ENCODE measurements at regions not wholly inside any gene's neighbourhood (a gene's known extent, or its start where the extent isn't known, plus 50 kb on each side); places are given as distances from the start of the nearest gene placed in this dataset.

DNA sequence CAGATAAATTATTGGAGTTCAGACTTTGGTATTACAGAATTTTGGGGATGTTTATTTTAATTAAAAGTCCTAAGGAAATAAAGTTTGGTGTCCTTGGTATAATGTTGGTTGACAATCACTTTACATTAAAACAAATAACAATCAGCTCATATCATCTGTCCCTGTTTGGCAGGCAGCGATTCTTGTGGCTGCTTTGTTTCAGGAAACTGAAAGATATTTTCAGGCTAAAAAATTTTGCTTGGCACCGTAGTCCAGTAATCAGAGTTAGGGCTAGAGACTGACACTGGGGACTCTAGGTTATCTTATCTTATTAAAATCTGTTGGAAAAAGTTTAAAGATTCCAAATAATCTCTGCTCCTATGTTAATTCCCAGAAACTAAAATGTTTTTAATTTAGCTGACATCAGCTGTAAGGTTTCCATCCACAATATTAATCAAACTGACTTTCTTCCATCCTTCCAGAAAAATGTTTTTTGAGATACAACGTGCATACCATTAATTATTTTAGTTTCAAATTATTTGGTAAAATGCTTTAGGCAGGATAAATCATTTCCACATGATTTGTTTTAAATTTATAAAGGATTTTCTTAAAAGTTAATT lies 97.6 kb downstream of the ZIC5 start:
- Histone ChIP-seq H3K27ac (ENCODE audit: low read depth in 2 of 2, low read length in 1 of 2) (no peak overlapping the region), H3K4me1 (ENCODE audit: control insufficient read depth in 2 of 2, insufficient read depth in 2 of 2, low read length in 1 of 2) (no peaks in the 10 kb centered on the region), H3K36me3 (ENCODE audit: control insufficient read depth in 2 of 2, insufficient read depth in 2 of 2, low read length in 1 of 2) (no peaks in the 10 kb centered on the region), H3K9me3 (ENCODE audit: control insufficient read depth in 2 of 2, insufficient read depth in 1 of 2, low read depth in 1 of 2, low read length in 1 of 2) (no peaks in the 10 kb centered on the region), H3K27me3 (ENCODE audit: control insufficient read depth in 1 of 2, insufficient read depth in 2 of 2, low read length in 2 of 2) (no peaks in the 10 kb centered on the region), H3K4me3 (ENCODE audit: low read depth in 1 of 2, low read length in 2 of 2) (no peak overlapping the region)
- 72 to 78% methylated on average over 3 of the region's 3 CpGs for WGBS, 2 donors

DNA sequence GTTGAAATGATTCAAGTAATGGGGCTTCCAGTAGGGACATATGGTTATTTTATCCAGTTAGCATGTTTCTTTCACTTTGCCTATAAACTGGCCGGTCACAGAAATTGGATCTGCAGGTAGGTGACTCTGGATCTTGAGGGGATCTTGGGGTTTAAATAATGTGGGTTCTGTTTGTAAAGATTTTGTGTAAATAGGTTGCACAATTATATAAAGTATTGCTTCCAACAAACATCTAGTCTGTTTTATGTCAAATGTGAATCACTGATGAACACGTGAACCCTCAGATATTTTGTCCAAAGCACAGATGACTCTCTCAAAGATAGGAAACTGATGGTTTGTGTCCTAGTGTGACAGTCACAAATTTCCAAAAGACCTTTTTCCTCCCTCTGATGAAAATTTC lies 98.4 kb downstream of the ZIC5 start:
- Histone ChIP-seq H3K27me3 (ENCODE audit: control insufficient read depth in 1 of 2, insufficient read depth in 2 of 2, low read length in 2 of 2) (no peaks in the 10 kb centered on the region), H3K27ac (ENCODE audit: low read depth in 2 of 2, low read length in 1 of 2) (no peak overlapping the region), H3K36me3 (ENCODE audit: control insufficient read depth in 2 of 2, insufficient read depth in 2 of 2, low read length in 1 of 2) (no peaks in the 10 kb centered on the region), H3K4me1 (ENCODE audit: control insufficient read depth in 2 of 2, insufficient read depth in 2 of 2, low read length in 1 of 2) (no peaks in the 10 kb centered on the region), H3K4me3 (ENCODE audit: low read depth in 1 of 2, low read length in 2 of 2) (no peak overlapping the region), H3K9me3 (ENCODE audit: control insufficient read depth in 2 of 2, insufficient read depth in 1 of 2, low read depth in 1 of 2, low read length in 1 of 2) (no peaks in the 10 kb centered on the region)
- WGBS, 2 donors = 91 to 97% methylated on average over 2 of the region's 2 CpGs

DNA sequence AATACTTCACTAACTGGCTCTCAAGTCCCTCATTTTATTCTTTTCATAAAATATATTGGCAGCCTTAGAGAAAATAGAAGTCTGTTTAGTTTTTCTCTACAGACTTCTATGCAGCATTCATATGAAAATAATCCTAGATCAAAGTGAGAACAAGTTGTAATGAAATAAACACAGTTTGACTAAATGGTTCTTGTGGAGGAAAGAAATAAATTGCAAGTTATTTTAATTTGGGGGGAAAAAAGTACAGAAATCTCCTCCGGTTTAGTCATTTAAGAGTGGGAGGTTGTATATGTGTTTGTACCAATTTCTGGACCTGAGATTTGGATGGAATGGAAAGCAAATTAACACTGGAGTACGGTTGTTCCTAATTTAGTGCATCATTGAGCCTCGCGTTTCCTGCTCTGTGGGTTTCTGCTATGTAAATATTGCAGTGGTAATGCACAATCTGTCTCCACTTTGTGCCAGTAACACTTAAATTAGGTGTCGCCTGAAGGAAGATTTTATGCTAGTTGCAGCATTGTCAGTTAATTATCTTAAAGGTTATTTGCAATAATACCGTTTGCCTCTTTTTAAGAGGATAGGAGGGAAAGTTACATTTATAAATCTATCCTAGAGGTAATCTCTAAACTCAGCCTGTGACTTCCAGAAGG lies 100.2 kb downstream of the ZIC5 start:
- 34 to 51% methylated on average over 6 of the region's 6 CpGs for WGBS, 2 donors
- H3K27me3 ChIP-seq (ENCODE audit: control insufficient read depth in 1 of 2, insufficient read depth in 2 of 2, low read length in 2 of 2) = no peaks in the 10 kb centered on the region

DNA sequence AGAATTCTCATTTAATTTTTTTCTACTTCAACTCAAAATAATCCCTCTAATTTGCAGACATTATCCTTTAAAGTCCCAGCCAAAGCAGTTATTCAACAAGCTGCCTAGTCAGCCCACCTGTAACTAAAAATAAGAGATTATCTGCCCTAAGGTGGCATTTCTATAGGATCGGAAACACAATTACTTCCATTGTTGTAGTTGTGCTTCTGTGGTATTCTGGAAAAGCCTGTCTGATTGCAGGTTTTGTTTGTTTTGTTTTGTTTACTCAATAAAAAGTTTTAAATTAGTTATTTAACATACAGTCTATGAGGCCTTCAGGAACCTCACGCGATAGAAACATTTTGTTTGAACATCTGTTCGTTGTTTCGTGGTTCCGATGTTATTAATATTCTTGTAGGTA lies 101.0 kb downstream of the ZIC5 start:
- Histone ChIP-seq H3K4me1 (ENCODE audit: control insufficient read depth in 2 of 2, insufficient read depth in 2 of 2, low read length in 1 of 2) (no peaks in the 10 kb centered on the region), H3K27me3 (ENCODE audit: control insufficient read depth in 1 of 2, insufficient read depth in 2 of 2, low read length in 2 of 2) (no peaks in the 10 kb centered on the region), H3K9me3 (ENCODE audit: control insufficient read depth in 2 of 2, insufficient read depth in 1 of 2, low read depth in 1 of 2, low read length in 1 of 2) (no peaks in the 10 kb centered on the region), H3K4me3 (ENCODE audit: low read depth in 1 of 2, low read length in 2 of 2) (no peak overlapping the region), H3K27ac (ENCODE audit: low read depth in 2 of 2, low read length in 1 of 2) (no peak overlapping the region), H3K36me3 (ENCODE audit: control insufficient read depth in 2 of 2, insufficient read depth in 2 of 2, low read length in 1 of 2) (no peaks in the 10 kb centered on the region)
- WGBS, 2 donors = 85 to 95% methylated on average over 6 of the region's 6 CpGs

More for the DNA sequence above, 100.2 kb downstream of the ZIC5 start:
- H3K36me3 ChIP-seq (ENCODE audit: control insufficient read depth in 2 of 2, insufficient read depth in 2 of 2, low read length in 1 of 2) = no peaks in the 10 kb centered on the region
- H3K4me3 ChIP-seq (ENCODE audit: low read depth in 1 of 2, low read length in 2 of 2) = no peak overlapping the region
- H3K4me1 ChIP-seq (ENCODE audit: control insufficient read depth in 2 of 2, insufficient read depth in 2 of 2, low read length in 1 of 2) = no peaks in the 10 kb centered on the region
- no peak overlapping the region for H3K27ac ChIP-seq (ENCODE audit: low read depth in 2 of 2, low read length in 1 of 2)
- H3K9me3 ChIP-seq (ENCODE audit: control insufficient read depth in 2 of 2, insufficient read depth in 1 of 2, low read depth in 1 of 2, low read length in 1 of 2) = no peaks in the 10 kb centered on the region

DNA sequence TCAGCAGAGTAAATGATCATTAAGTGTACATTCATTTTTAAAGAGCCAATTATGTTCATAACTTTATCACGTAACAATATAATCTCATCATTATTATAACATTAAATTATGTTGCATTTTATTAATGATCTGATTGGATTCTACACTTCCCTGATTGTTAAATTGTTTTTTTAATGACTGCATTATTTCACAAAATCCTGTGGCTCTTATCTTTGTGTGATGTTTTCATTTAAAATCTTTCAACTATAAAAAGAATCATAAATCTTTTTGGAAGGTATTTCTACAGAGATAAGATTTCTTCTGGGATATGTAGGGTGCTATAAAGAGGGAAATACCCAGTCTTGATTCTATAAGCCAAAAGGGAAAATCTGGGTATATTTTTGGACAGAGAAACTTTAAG lies 101.7 kb downstream of the ZIC5 start:
- WGBS, 2 donors = 92 to 93% methylated on average over 1 of the region's 1 CpG
- H3K9me3 ChIP-seq (ENCODE audit: control insufficient read depth in 2 of 2, insufficient read depth in 1 of 2, low read depth in 1 of 2, low read length in 1 of 2) = no peaks in the 10 kb centered on the region
- H3K4me3 ChIP-seq (ENCODE audit: low read depth in 1 of 2, low read length in 2 of 2) = no peak overlapping the region
- no peaks in the 10 kb centered on the region for H3K27me3 ChIP-seq (ENCODE audit: control insufficient read depth in 1 of 2, insufficient read depth in 2 of 2, low read length in 2 of 2)
- no peaks in the 10 kb centered on the region for H3K4me1 ChIP-seq (ENCODE audit: control insufficient read depth in 2 of 2, insufficient read depth in 2 of 2, low read length in 1 of 2)
- no peaks in the 10 kb centered on the region for H3K36me3 ChIP-seq (ENCODE audit: control insufficient read depth in 2 of 2, insufficient read depth in 2 of 2, low read length in 1 of 2)
- H3K27ac ChIP-seq (ENCODE audit: low read depth in 2 of 2, low read length in 1 of 2) = no peak overlapping the region

- H3K36me3 ChIP-seq (ENCODE audit: control insufficient read depth in 2 of 2, insufficient read depth in 2 of 2, low read length in 1 of 2) = no peaks in the 10 kb centered on the region
- 91 to 94% methylated on average over 3 of the region's 3 CpGs for WGBS, 2 donors
These were observed 102.8 kb downstream of the ZIC5 start for GRCh38 chr13:99868767-99869166.

DNA sequence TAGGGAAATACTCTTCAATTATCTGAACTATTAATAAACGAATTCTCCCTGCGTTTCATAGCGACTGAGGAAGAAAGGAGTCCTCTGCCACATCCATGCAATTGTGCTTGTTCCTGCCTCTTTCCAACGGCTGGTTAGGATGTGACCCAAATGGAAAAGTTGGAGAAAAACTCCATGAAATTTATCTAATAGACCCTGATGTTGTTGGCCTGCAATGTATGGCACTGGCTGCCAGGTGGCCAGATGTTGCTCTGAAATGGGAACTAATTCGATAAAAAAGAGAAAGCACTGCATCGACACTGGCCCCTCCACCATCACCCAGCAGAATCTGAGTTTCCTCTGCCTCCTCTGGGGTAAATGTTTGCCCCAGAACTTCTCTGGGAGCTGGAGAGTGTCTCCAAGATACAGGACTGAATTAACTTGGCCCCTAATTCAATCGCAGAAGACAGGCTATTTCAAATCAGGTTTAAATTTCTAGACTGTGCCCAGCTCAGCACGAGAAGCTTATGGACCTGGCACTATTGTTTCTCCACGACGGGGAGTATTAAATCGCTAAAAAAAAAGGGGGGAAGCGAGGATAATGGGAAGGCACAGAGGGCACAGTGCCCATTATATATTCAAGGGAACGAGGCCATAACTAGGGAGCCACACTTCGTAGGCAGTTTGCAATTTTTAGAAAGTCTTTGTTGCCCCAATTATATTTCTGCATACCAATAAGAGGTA lies 103.9 kb downstream of the ZIC5 start:
- H3K4me3 ChIP-seq (ENCODE audit: low read depth in 1 of 2, low read length in 2 of 2) = no peak overlapping the region
- H3K27me3 ChIP-seq (ENCODE audit: control insufficient read depth in 1 of 2, insufficient read depth in 2 of 2, low read length in 2 of 2) = no peaks in the 10 kb centered on the region
- H3K36me3 ChIP-seq (ENCODE audit: control insufficient read depth in 2 of 2, insufficient read depth in 2 of 2, low read length in 1 of 2) = no peaks in the 10 kb centered on the region
- no peaks in the 10 kb centered on the region for H3K4me1 ChIP-seq (ENCODE audit: control insufficient read depth in 2 of 2, insufficient read depth in 2 of 2, low read length in 1 of 2)
- no peak overlapping the region for H3K27ac ChIP-seq (ENCODE audit: low read depth in 2 of 2, low read length in 1 of 2)
- H3K9me3 ChIP-seq (ENCODE audit: control insufficient read depth in 2 of 2, insufficient read depth in 1 of 2, low read depth in 1 of 2, low read length in 1 of 2) = no peaks in the 10 kb centered on the region
- WGBS, 2 donors = 92 to 93% methylated on average over 14 of the region's 14 CpGs

More at GRCh38 chr13:99868767-99869166, 102.8 kb downstream of the ZIC5 start:
- Histone ChIP-seq H3K4me3 (ENCODE audit: low read depth in 1 of 2, low read length in 2 of 2) (no peak overlapping the region), H3K27me3 (ENCODE audit: control insufficient read depth in 1 of 2, insufficient read depth in 2 of 2, low read length in 2 of 2) (no peaks in the 10 kb centered on the region), H3K27ac (ENCODE audit: low read depth in 2 of 2, low read length in 1 of 2) (no peak overlapping the region), H3K9me3 (ENCODE audit: control insufficient read depth in 2 of 2, insufficient read depth in 1 of 2, low read depth in 1 of 2, low read length in 1 of 2) (no peaks in the 10 kb centered on the region), H3K4me1 (ENCODE audit: control insufficient read depth in 2 of 2, insufficient read depth in 2 of 2, low read length in 1 of 2) (no peaks in the 10 kb centered on the region)

GRCh38 chr13:99866781-99867180 lies 104.8 kb downstream of the ZIC5 start:
- H3K9me3 ChIP-seq (ENCODE audit: control insufficient read depth in 2 of 2, insufficient read depth in 1 of 2, low read depth in 1 of 2, low read length in 1 of 2) = no peaks in the 10 kb centered on the region
- WGBS, 2 donors = 97 to 98% methylated on average over 7 of the region's 7 CpGs
- no peaks in the 10 kb centered on the region for H3K36me3 ChIP-seq (ENCODE audit: control insufficient read depth in 2 of 2, insufficient read depth in 2 of 2, low read length in 1 of 2)
- no peaks in the 10 kb centered on the region for H3K27me3 ChIP-seq (ENCODE audit: control insufficient read depth in 1 of 2, insufficient read depth in 2 of 2, low read length in 2 of 2)
- H3K4me3 ChIP-seq (ENCODE audit: low read depth in 1 of 2, low read length in 2 of 2) = no peak overlapping the region
- no peak overlapping the region for H3K27ac ChIP-seq (ENCODE audit: low read depth in 2 of 2, low read length in 1 of 2)
- no peaks in the 10 kb centered on the region for H3K4me1 ChIP-seq (ENCODE audit: control insufficient read depth in 2 of 2, insufficient read depth in 2 of 2, low read length in 1 of 2)

DNA sequence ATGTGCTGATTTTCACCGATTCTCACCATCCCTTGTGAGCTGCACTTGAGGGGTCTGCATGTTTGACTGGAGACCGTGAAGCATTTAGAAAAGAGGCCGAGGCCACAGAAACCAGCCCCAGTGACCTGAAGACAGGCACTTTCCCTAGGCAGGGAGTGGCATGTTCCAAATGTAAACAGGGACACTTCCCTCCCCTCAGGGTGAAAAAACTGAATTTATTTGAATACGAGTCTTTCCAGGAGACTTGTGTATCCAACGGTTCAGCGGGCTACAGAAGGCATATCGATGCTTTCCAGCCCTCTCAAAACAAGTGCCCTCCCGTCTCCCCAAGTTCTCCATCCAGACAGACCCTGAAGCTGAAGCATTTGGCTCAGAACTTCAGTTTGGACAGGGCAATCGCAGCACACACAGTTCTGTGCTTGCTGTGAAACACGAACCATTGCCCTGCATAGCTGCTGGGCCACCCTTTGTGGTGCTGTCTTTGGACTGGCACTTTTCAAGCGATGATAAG lies 106.1 kb downstream of the ZIC5 start:
- Histone ChIP-seq H3K9me3 (ENCODE audit: control insufficient read depth in 2 of 2, insufficient read depth in 1 of 2, low read depth in 1 of 2, low read length in 1 of 2) (no peaks in the 10 kb centered on the region), H3K4me1 (ENCODE audit: control insufficient read depth in 2 of 2, insufficient read depth in 2 of 2, low read length in 1 of 2) (no peaks in the 10 kb centered on the region), H3K27ac (ENCODE audit: low read depth in 2 of 2, low read length in 1 of 2) (no peak overlapping the region), H3K4me3 (ENCODE audit: low read depth in 1 of 2, low read length in 2 of 2) (no peak overlapping the region), H3K36me3 (ENCODE audit: control insufficient read depth in 2 of 2, insufficient read depth in 2 of 2, low read length in 1 of 2) (no peaks in the 10 kb centered on the region), H3K27me3 (ENCODE audit: control insufficient read depth in 1 of 2, insufficient read depth in 2 of 2, low read length in 2 of 2) (no peaks in the 10 kb centered on the region)
- WGBS, 2 donors = 84 to 85% methylated on average over 11 of the region's 11 CpGs
